ENCODE measurements at regions not wholly inside any gene's neighbourhood (a gene's known extent, or its start where the extent isn't known, plus 50 kb on each side); places are given as distances from the start of the nearest gene placed in this dataset.

GRCh38 chr9:7481570-7481969 is 318.0 kb downstream of the DMAC1 start:
- TF ChIP-seq CTCF (IDR thresholded peaks at IDR 0.05), result no peak
- no peak for TF ChIP-seq POLR2A (IDR thresholded peaks at IDR 0.05)
- no peak for TF ChIP-seq POLR2AphosphoS5 (IDR thresholded peaks at IDR 0.05)
